PFSK-1 (cell line): ENCODE measurements at regions not wholly inside any gene's neighbourhood (a gene's known extent, or its start where the extent isn't known, plus 50 kb on each side); places are given as distances from the start of the nearest gene placed in this dataset.

Experiments used
- FOXP2 ChIP-seq: optimal IDR thresholded peaks from 2 replicates; pipeline ENCODE3; 2011; ENCODE audit warnings: borderline replicate concordance, control low read depth, inconsistent platforms; ENCODE audit not compliant: insufficient read depth; ENCODE audit errors: extremely low read length, extremely low read depth
- POLR2AphosphoS5 ChIP-seq: IDR thresholded peaks from 2 replicates; pipeline ENCODE4 v1.6.1; 2012; ENCODE audit warnings: low read depth, mild to moderate bottlenecking, control low read depth, low read length, moderate library complexity
- SIN3A ChIP-seq: IDR thresholded peaks from 2 replicates; pipeline ENCODE4 v1.6.1; 2012; ENCODE audit warnings: mild to moderate bottlenecking, low read length, moderate library complexity, borderline replicate concordance; ENCODE audit not compliant: insufficient read depth
- TAF1 ChIP-seq: IDR thresholded peaks from 2 replicates; pipeline ENCODE4 v1.6.1; 2012; ENCODE audit warnings: low read length, control low read depth, borderline replicate concordance; ENCODE audit not compliant: insufficient read depth
- TF ChIP-seq, protein P1 (sequence below), 2 experiments: IDR thresholded peaks; 2 replicates each; pipeline versions ENCODE4 v1.6.1 to v1.8.0; 2011 to 2012; ENCODE audit warnings: low read depth in 2 of 2, low read length in 2 of 2, control low read depth in 1 of 2, inconsistent platforms in 1 of 2, mild to moderate bottlenecking in 1 of 2, moderate library complexity in 1 of 2; ENCODE audit not compliant: insufficient read depth in 1 of 2

DNA sequence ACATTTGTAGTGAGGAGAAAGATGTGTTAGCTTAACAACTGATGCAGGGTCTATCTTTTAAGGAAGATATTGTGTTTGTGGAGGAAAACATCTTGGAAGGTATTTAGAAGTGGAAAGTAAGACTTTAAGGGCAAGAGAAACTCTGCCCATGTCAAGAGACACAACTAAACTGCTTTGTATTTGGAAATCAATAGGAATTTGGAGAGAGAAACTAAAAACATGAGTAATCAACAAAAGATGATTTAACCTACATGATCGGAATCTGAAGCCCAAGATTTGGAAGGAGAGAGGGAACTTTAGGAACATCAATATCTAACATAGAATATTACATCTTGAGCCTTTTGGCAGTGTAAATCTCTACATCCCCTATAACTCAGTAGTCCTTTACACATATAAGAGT is 184.2 kb upstream of the COL3A1 start:
- TF ChIP-seq FOXP2 (no peak), TAF1 (no peak), POLR2AphosphoS5 (no peak), SIN3A (no peak)
- TF ChIP-seq, protein P1, sequence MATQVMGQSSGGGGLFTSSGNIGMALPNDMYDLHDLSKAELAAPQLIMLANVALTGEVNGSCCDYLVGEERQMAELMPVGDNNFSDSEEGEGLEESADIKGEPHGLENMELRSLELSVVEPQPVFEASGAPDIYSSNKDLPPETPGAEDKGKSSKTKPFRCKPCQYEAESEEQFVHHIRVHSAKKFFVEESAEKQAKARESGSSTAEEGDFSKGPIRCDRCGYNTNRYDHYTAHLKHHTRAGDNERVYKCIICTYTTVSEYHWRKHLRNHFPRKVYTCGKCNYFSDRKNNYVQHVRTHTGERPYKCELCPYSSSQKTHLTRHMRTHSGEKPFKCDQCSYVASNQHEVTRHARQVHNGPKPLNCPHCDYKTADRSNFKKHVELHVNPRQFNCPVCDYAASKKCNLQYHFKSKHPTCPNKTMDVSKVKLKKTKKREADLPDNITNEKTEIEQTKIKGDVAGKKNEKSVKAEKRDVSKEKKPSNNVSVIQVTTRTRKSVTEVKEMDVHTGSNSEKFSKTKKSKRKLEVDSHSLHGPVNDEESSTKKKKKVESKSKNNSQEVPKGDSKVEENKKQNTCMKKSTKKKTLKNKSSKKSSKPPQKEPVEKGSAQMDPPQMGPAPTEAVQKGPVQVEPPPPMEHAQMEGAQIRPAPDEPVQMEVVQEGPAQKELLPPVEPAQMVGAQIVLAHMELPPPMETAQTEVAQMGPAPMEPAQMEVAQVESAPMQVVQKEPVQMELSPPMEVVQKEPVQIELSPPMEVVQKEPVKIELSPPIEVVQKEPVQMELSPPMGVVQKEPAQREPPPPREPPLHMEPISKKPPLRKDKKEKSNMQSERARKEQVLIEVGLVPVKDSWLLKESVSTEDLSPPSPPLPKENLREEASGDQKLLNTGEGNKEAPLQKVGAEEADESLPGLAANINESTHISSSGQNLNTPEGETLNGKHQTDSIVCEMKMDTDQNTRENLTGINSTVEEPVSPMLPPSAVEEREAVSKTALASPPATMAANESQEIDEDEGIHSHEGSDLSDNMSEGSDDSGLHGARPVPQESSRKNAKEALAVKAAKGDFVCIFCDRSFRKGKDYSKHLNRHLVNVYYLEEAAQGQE (IDR thresholded peaks at IDR 0.05; ENCODE audit: insufficient read depth in 1 of 2, low read depth in 2 of 2, low read length in 2 of 2), result no peak

DNA sequence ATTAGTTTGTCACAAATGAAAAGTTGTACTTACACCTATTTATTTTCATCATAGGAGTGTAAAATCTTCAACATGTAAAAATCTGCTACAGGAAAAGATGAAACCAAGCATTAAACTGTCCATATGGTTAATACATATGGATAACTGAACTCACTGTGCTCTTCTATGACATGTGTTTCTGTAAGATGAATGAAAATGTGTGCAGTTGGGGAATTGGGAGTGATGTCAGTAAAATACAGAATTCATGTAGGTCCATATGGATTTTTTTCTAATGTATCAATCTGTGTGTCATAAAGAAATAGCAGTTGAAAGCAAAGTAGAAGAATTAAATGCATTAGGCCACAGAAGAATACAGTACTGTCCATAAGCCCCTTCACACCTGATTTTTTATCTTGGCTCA is 178.4 kb upstream of the COL3A1 start:
- TF ChIP-seq TAF1 (no peak), SIN3A (no peak), POLR2AphosphoS5 (no peak), FOXP2 (no peak)
- TF ChIP-seq, protein P1 (IDR thresholded peaks at IDR 0.05; ENCODE audit: insufficient read depth in 1 of 2, low read depth in 2 of 2, low read length in 2 of 2), result no peak

- TF ChIP-seq SIN3A (no peak), POLR2AphosphoS5 (no peak), TAF1 (no peak), FOXP2 (no peak)
- TF ChIP-seq, protein P1 (IDR thresholded peaks at IDR 0.05; ENCODE audit: insufficient read depth in 1 of 2, low read depth in 2 of 2, low read length in 2 of 2), result no peak
These were observed 176.8 kb upstream of the COL3A1 start for GRCh38 chr2:188797371-188797770.

- TF ChIP-seq FOXP2 (no peak), SIN3A (0 out of 2 replicates have a peak, but pooled peaks have one; percentile 33)
These were observed 176.0 kb upstream of the COL3A1 start for GRCh38 chr2:188798159-188798558.

- TF ChIP-seq POLR2AphosphoS5 (no peak), TAF1 (no peak), SIN3A (no peak), FOXP2 (no peak)
- TF ChIP-seq, protein P1 (IDR thresholded peaks at IDR 0.05; ENCODE audit: insufficient read depth in 1 of 2, low read depth in 2 of 2, low read length in 2 of 2), result no peak
These were observed 169.0 kb upstream of the COL3A1 start for GRCh38 chr2:188805219-188805618.
